Heart left ventricle (tissue), 16 donors: ENCODE measurements at regions not wholly inside any gene's neighbourhood (a gene's known extent, or its start where the extent isn't known, plus 50 kb on each side); places are given as distances from the start of the nearest gene placed in this dataset.
A peak's percentile ranks its signal among the peaks of the same experiment; 100 is the strongest.

Source experiments
- ATAC-seq, 4 donors: fragments of 200-7000 bp; cut with Tn5 transposase; one replicate each; pipeline ENCODE4 v1.9.1; 2020 to 2022; ENCODE audit warnings: moderate library complexity in 4 of 4, mild to moderate bottlenecking in 3 of 4, moderate number of reproducible peaks in 1 of 4
- DNase-seq, 5 donors: peaks; one replicate each; pipeline ENCODE4 v3.0.0-alpha.2; 2020
- H3K27ac ChIP-seq, 12 donors: fragments of 200-600 bp; sonication (generic) in 4 of 12; one replicate each; pipeline versions ENCODE4 v1.5.0 to v1.8.0; 2016 to 2022; ENCODE audit warnings: mild to moderate bottlenecking in 2 of 12
- H3K27me3 ChIP-seq, 9 donors: fragments of 200-600 bp; sonication (generic) in 2 of 9; one replicate each; pipeline versions ENCODE4 v1.5.1 to v1.8.0; 2016 to 2022; ENCODE audit warnings: mild to moderate bottlenecking in 3 of 9
- H3K36me3 ChIP-seq, 9 donors: fragments of 200-600 bp; sonication (generic) in 2 of 9; one replicate each; pipeline versions ENCODE4 v1.5.0 to v1.8.0; 2018 to 2022; ENCODE audit warnings: mild to moderate bottlenecking in 2 of 9
- H3K4me1 ChIP-seq, 12 donors: fragments of 200-600 bp; sonication (generic) in 4 of 12; one replicate each; pipeline versions ENCODE4 v1.5.0 to v1.8.0; 2016 to 2022; ENCODE audit warnings: mild to moderate bottlenecking in 3 of 12
- H3K4me3 ChIP-seq, 12 donors: fragments of 200-600 bp; sonication (generic) in 4 of 12; one replicate each; pipeline versions ENCODE4 v1.5.0 to v1.8.0; 2017 to 2022; ENCODE audit warnings: mild to moderate bottlenecking in 9 of 12, moderate library complexity in 4 of 12
- H3K9me3 ChIP-seq, 12 donors: fragments of 200-600 bp; sonication (generic) in 4 of 12; one replicate each; pipeline versions ENCODE4 v1.5.0 to v1.8.0; 2016 to 2022; ENCODE audit warnings: mild to moderate bottlenecking in 1 of 12
- POLR2A ChIP-seq, 2 donors: fragments of 450-650 bp; IDR thresholded peaks; one replicate each; pipeline ENCODE4 v1.6.1; 2017; ENCODE audit warnings: antibody characterized with exemption in 2 of 2, mild to moderate bottlenecking in 2 of 2, moderate library complexity in 2 of 2
- WGBS, 4 donors: extraction: QIAGEN DNeasy Blood & Tissue Kit in 2 of 4; methylation state at CpG; one replicate each; pipeline versions ENCODE4 v1.1.5 to v1.1.7; 2013 to 2018; 5-methylcytosine and 5-hydroxymethylcytosine counted together
- intact Hi-C, 10 donors: fragments of 100-400 bp; cut with DNase I; formaldehyde crosslinking; loops; one replicate each; pipeline versions ENCODE4 v1.11.1 to v1.14.2; 2022
- TF ChIP-seq, protein P1 (sequence below), 12 donors: fragments of 200-600 bp; sonication (generic) in 4 of 12; IDR thresholded peaks; one replicate each; pipeline versions ENCODE4 v1.5.0 to v1.8.0; 2018 to 2022; ENCODE audit warnings: antibody characterized with exemption in 12 of 12, mild to moderate bottlenecking in 5 of 12
- donor health status: ischemic (EF 13 %, LVEDD 7.1; RV severe dilation, severe dysfunction).
- donor health status: healthy with polysubstance abuse.
- donor health status: DM: no; HTN: yes; CAD: no.
- donor health status: DM: no; HTN: no; CAD: no.
- donor health status: ischemic (EF 25% LVEDD 6.9; RV normal size, moderate dysfunction).
- donor health status: ischemic (EF 25% LVEDD 5.7; RV mildly dilated, moderate dysfunction).
- donor health status: healthy.
- donor health status: DM: yes; HTN: yes; CAD: no.
- donor health status: ischemic (EF 35%, LVEDD 5.7; RV mildly dilated, moderate dysfunction).
- donor health status: nonischemic (EF 11% LVEDD 7.7; RV severe dilation, severe dysfunction).
- donor health status: DM: yes; HTN: yes; CAD: no.
- donor health status: PGD.
- donor health status: ischemic (EF 29% LVEDD 5.4; RV normal size, mild dysfunction).
- donor health status: nonischemic (EF 23%, LVEDD 6.1; RV moderate dilation, normal function).

DNA sequence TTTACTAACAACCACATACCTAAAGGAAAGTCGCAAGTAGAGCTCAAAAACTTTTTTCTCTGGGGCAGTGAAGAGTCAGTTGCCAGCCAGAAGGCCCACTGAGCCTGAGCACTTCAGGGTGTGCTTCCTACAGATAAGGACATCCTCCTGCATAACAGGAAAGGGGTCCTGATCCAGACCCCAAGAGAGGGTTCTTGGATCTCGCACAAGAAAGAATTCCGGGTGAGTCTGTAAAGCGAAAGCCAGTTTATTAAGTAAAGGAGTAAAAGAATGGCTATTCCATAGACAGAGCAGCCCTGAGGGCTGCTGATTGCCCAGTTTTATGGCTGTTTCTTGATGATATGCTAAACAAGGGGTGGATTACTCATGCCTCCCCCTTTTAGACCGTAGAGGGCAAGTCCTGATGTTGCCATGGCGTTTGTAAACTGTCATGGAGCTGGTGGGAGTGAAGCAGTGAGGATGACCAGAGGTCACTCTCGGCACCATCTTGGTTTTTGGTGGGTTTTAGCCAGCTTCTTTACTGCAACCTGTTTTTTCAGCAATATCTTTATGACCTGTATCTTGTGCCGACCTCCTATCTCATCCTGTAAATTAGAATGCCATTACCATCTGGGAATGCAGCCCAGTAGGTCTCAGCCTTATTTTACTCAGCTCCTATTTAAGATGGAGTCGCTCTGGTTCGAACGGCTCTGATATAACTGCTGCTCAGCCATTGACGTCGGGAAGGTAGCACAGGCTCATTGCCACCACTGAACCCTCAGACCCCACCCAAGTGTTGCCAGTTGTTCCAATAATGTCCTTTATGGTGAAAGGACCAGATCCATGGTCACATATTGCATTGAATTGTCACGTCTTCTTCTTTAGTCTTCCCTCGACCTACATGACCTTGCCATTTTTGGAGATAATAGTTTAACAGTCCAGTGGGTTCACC lies 96.6 kb upstream of the ERRFI1 start:
- no peak overlapping the region for H3K4me3 ChIP-seq
- ATAC-seq, result no peak

DNA sequence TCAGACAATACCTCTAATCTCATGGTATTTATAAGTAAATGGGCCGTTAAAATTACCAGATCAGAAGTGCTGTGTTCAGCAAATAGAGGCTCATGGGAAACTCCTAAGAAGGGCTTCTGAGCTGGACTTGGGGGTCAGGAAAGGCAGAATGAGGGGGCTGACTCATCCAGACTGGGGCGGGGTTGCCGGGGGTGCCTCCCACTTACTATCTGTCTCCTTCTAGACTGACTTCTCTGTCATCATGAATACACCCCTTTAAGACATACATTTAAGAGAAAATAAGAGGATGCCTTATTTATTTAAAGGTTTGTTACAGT lies 96.0 kb upstream of the ERRFI1 start:
- H3K9me3 ChIP-seq, result peaks cover 0 to 13% (median 0%) of the 10 kb centered on the region in 12 donors
- intact Hi-C loops, result no loop called here
- H3K4me1 ChIP-seq, result peaks cover 0 to 38% (median 24%) of the 10 kb centered on the region in 12 donors
- DNase-seq (no peak), ATAC-seq (no peak)
- H3K27me3 ChIP-seq, result no peaks in the 10 kb centered on the region
- H3K27ac ChIP-seq, result peak overlapping the region in 11 of 12 donors; percentile 38 to 86 (median 54)
- 92 to 98% (median 93%) methylated on average over 3 of the region's 3 CpGs for WGBS, 4 donors
- TF ChIP-seq, protein P1, sequence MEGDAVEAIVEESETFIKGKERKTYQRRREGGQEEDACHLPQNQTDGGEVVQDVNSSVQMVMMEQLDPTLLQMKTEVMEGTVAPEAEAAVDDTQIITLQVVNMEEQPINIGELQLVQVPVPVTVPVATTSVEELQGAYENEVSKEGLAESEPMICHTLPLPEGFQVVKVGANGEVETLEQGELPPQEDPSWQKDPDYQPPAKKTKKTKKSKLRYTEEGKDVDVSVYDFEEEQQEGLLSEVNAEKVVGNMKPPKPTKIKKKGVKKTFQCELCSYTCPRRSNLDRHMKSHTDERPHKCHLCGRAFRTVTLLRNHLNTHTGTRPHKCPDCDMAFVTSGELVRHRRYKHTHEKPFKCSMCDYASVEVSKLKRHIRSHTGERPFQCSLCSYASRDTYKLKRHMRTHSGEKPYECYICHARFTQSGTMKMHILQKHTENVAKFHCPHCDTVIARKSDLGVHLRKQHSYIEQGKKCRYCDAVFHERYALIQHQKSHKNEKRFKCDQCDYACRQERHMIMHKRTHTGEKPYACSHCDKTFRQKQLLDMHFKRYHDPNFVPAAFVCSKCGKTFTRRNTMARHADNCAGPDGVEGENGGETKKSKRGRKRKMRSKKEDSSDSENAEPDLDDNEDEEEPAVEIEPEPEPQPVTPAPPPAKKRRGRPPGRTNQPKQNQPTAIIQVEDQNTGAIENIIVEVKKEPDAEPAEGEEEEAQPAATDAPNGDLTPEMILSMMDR (IDR thresholded peaks at IDR 0.05), result no peak
- no peak for TF ChIP-seq POLR2A (IDR thresholded peaks at IDR 0.05)
- H3K4me3 ChIP-seq, result no peak overlapping the region
- no peaks in the 10 kb centered on the region for H3K36me3 ChIP-seq

More for the DNA sequence above, 96.6 kb upstream of the ERRFI1 start:
- H3K4me1 ChIP-seq, result peaks cover 0 to 36% (median 21%) of the 10 kb centered on the region in 12 donors
- intact Hi-C loops, result no loop called here
- H3K27ac ChIP-seq, result peak overlapping the region in 5 of 12 donors; percentile 46 to 86 (median 72)
- TF ChIP-seq, protein P1 (IDR thresholded peaks at IDR 0.05), result no peak
- TF ChIP-seq POLR2A (IDR thresholded peaks at IDR 0.05), result no peak
- peaks cover 0 to 13% (median 0%) of the 10 kb centered on the region in 12 donors for H3K9me3 ChIP-seq
- H3K36me3 ChIP-seq, result no peaks in the 10 kb centered on the region
- H3K27me3 ChIP-seq, result no peaks in the 10 kb centered on the region
- WGBS, 4 donors, result 84 to 90% (median 87%) methylated on average over 15 of the region's 15 CpGs
- DNase-seq, result no peak

DNA sequence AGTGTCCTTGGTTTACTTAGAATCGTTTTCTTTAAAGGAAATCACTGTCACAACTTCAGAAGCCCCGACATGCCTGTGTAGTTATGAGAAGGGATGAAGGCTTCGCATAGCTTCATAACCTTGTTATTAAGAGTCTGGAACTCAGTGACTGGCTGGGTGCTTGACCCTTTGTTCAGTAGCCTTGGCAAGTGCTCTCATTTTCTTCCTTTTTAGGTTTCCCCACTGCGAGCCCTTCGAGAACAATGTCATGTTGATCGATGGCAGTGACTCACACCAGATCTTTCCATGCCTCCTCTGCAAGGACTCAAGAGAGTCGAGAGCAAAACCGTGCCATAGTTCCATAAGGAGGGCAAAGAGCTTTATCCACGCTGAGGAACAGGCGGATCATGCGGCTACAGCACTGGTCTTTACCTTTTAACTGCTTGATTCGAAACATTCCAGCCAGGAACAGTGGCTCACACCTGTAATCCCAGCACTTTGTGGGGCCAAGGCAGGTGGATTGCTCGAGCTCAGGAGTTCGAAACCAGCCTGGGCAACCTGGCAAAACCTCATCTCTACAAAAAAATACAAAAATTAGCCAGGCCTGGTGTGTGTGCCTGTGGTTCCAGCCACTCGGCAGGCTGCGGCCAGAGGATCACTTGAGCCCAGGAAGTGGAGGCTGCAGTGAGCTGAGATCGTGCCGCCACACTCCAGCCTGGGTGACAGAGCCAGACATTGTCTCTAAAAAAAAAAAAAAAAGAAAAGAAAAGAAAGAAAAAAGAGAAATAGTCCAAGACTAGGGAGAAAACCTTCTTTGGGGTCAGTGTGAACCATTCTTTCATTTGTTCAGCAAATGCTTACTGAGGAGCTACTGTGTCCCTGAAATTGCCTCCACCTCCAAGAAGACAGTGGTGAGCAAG lies 95.4 kb upstream of the ERRFI1 start:
- DNase-seq, result peak in 1 of 5 donors; percentile 51
- WGBS, 4 donors, result 56 to 63% (median 61%) methylated on average over 18 of the region's 18 CpGs
- intact Hi-C loops, result no loop called here
- H3K27ac ChIP-seq, result peak overlapping the region; percentile 38 to 86 (median 54)
- H3K9me3 ChIP-seq, result peaks cover 0 to 12% (median 0%) of the 10 kb centered on the region in 12 donors
- TF ChIP-seq POLR2A (IDR thresholded peaks at IDR 0.05), result no peak
- TF ChIP-seq, protein P1 (IDR thresholded peaks at IDR 0.05), result no peak
- H3K36me3 ChIP-seq, result no peaks in the 10 kb centered on the region
- H3K27me3 ChIP-seq, result no peaks in the 10 kb centered on the region
- peaks cover 0 to 41% (median 26%) of the 10 kb centered on the region in 12 donors for H3K4me1 ChIP-seq
- peak in 3 of 4 donors; percentile 47 to 66 (median 53) for ATAC-seq
- H3K4me3 ChIP-seq, result peak overlapping the region in 1 of 12 donors; percentile 0
